Heart left ventricle (tissue), 16 donors: ENCODE measurements at regions not wholly inside any gene's neighbourhood (a gene's known extent, or its start where the extent isn't known, plus 50 kb on each side); places are given as distances from the start of the nearest gene placed in this dataset.

Experiments used
- ATAC-seq, 4 donors: fragments of 200-7000 bp; cut with Tn5 transposase; one replicate each; pipeline ENCODE4 v1.9.1; 2020 to 2022; ENCODE audit warnings: moderate library complexity in 4 of 4, mild to moderate bottlenecking in 3 of 4, moderate number of reproducible peaks in 1 of 4
- DNase-seq, 5 donors: peaks; one replicate each; pipeline ENCODE4 v3.0.0-alpha.2; 2020
- H3K27ac ChIP-seq, 12 donors: fragments of 200-600 bp; sonication (generic) in 4 of 12; one replicate each; pipeline versions ENCODE4 v1.5.0 to v1.8.0; 2016 to 2022; ENCODE audit warnings: mild to moderate bottlenecking in 2 of 12
- H3K27me3 ChIP-seq, 9 donors: fragments of 200-600 bp; sonication (generic) in 2 of 9; one replicate each; pipeline versions ENCODE4 v1.5.1 to v1.8.0; 2016 to 2022; ENCODE audit warnings: mild to moderate bottlenecking in 3 of 9
- H3K36me3 ChIP-seq, 9 donors: fragments of 200-600 bp; sonication (generic) in 2 of 9; one replicate each; pipeline versions ENCODE4 v1.5.0 to v1.8.0; 2018 to 2022; ENCODE audit warnings: mild to moderate bottlenecking in 2 of 9
- H3K4me1 ChIP-seq, 12 donors: fragments of 200-600 bp; sonication (generic) in 4 of 12; one replicate each; pipeline versions ENCODE4 v1.5.0 to v1.8.0; 2016 to 2022; ENCODE audit warnings: mild to moderate bottlenecking in 3 of 12
- H3K4me3 ChIP-seq, 12 donors: fragments of 200-600 bp; sonication (generic) in 4 of 12; one replicate each; pipeline versions ENCODE4 v1.5.0 to v1.8.0; 2017 to 2022; ENCODE audit warnings: mild to moderate bottlenecking in 9 of 12, moderate library complexity in 4 of 12
- H3K9me3 ChIP-seq, 12 donors: fragments of 200-600 bp; sonication (generic) in 4 of 12; one replicate each; pipeline versions ENCODE4 v1.5.0 to v1.8.0; 2016 to 2022; ENCODE audit warnings: mild to moderate bottlenecking in 1 of 12
- CTCF ChIP-seq, 12 donors: fragments of 200-600 bp; sonication (generic) in 4 of 12; IDR thresholded peaks; one replicate each; pipeline versions ENCODE4 v1.5.0 to v1.8.0; 2018 to 2022; ENCODE audit warnings: antibody characterized with exemption in 12 of 12, mild to moderate bottlenecking in 5 of 12
- POLR2A ChIP-seq, 2 donors: fragments of 450-650 bp; IDR thresholded peaks; one replicate each; pipeline ENCODE4 v1.6.1; 2017; ENCODE audit warnings: antibody characterized with exemption in 2 of 2, mild to moderate bottlenecking in 2 of 2, moderate library complexity in 2 of 2
- WGBS, 4 donors: extraction: QIAGEN DNeasy Blood & Tissue Kit in 2 of 4; methylation state at CpG; one replicate each; pipeline versions ENCODE4 v1.1.5 to v1.1.7; 2013 to 2018; 5-methylcytosine and 5-hydroxymethylcytosine counted together
- intact Hi-C, 10 donors: fragments of 100-400 bp; cut with DNase I; formaldehyde crosslinking; loops; one replicate each; pipeline versions ENCODE4 v1.11.1 to v1.14.2; 2022
- donor health status: ischemic (EF 13 %, LVEDD 7.1; RV severe dilation, severe dysfunction).
- donor health status: healthy with polysubstance abuse.
- donor health status: DM: no; HTN: yes; CAD: no.
- donor health status: DM: no; HTN: no; CAD: no.
- donor health status: ischemic (EF 25% LVEDD 6.9; RV normal size, moderate dysfunction).
- donor health status: ischemic (EF 25% LVEDD 5.7; RV mildly dilated, moderate dysfunction).
- donor health status: healthy.
- donor health status: DM: yes; HTN: yes; CAD: no.
- donor health status: ischemic (EF 35%, LVEDD 5.7; RV mildly dilated, moderate dysfunction).
- donor health status: nonischemic (EF 11% LVEDD 7.7; RV severe dilation, severe dysfunction).
- donor health status: DM: yes; HTN: yes; CAD: no.
- donor health status: PGD.
- donor health status: ischemic (EF 29% LVEDD 5.4; RV normal size, mild dysfunction).
- donor health status: nonischemic (EF 23%, LVEDD 6.1; RV moderate dilation, normal function).

- Histone ChIP-seq H3K36me3 (no peaks in the 10 kb centered on the region), H3K4me1 (no peaks in the 10 kb centered on the region), H3K9me3 (no peaks in the 10 kb centered on the region), H3K27ac (no peak overlapping the region), H3K27me3 (peaks cover 0 to 9% (median 0%) of the 10 kb centered on the region in 9 donors), H3K4me3 (no peak overlapping the region)
- WGBS, 4 donors, result 33 to 65% (median 54%) methylated on average over 1 of the region's 1 CpG
- intact Hi-C loops, result no loop called here
- no peak for ATAC-seq
- TF ChIP-seq CTCF (IDR thresholded peaks at IDR 0.05) (no peak), POLR2A (IDR thresholded peaks at IDR 0.05) (no peak)
- peak in 1 of 5 donors; percentile 27 for DNase-seq
These were observed 69.6 kb upstream of the NDP start for GRCh38 chrX:44042751-44043150.

- DNase-seq (no peak), ATAC-seq (no peak)
- Histone ChIP-seq H3K36me3 (no peaks in the 10 kb centered on the region), H3K27me3 (peaks cover 0 to 13% (median 0%) of the 10 kb centered on the region in 9 donors), H3K27ac (no peak overlapping the region), H3K4me3 (no peak overlapping the region), H3K9me3 (no peaks in the 10 kb centered on the region), H3K4me1 (no peaks in the 10 kb centered on the region)
- TF ChIP-seq CTCF (IDR thresholded peaks at IDR 0.05), result no peak
- TF ChIP-seq POLR2A (IDR thresholded peaks at IDR 0.05), result no peak
- intact Hi-C loops, result no loop called here
- 53 to 63% (median 56%) methylated on average over 2 of the region's 2 CpGs for WGBS, 4 donors
These were observed 68.9 kb upstream of the NDP start for GRCh38 chrX:44042116-44042515.

GRCh38 chrX:44040406-44040805 is 67.2 kb upstream of the NDP start:
- Histone ChIP-seq H3K9me3 (no peaks in the 10 kb centered on the region), H3K27ac (no peak overlapping the region), H3K36me3 (no peaks in the 10 kb centered on the region), H3K4me3 (no peak overlapping the region), H3K4me1 (no peaks in the 10 kb centered on the region), H3K27me3 (peaks cover 0 to 24% (median 0%) of the 10 kb centered on the region in 9 donors)
- DNase-seq (no peak), ATAC-seq (no peak)
- 60 to 88% (median 74%) methylated on average over 3 of the region's 3 CpGs for WGBS, 4 donors
- intact Hi-C loops, result no loop called here
- TF ChIP-seq CTCF (IDR thresholded peaks at IDR 0.05), result no peak
- TF ChIP-seq POLR2A (IDR thresholded peaks at IDR 0.05), result no peak

GRCh38 chrX:44039556-44039955 is 66.4 kb upstream of the NDP start:
- ATAC-seq (no peak), DNase-seq (no peak)
- TF ChIP-seq CTCF (IDR thresholded peaks at IDR 0.05), result no peak
- no peak for TF ChIP-seq POLR2A (IDR thresholded peaks at IDR 0.05)
- Histone ChIP-seq H3K27me3 (peaks cover 0 to 29% (median 0%) of the 10 kb centered on the region in 9 donors), H3K27ac (no peak overlapping the region), H3K4me3 (no peak overlapping the region), H3K36me3 (no peaks in the 10 kb centered on the region), H3K9me3 (no peaks in the 10 kb centered on the region), H3K4me1 (no peaks in the 10 kb centered on the region)
- 27 to 50% (median 45%) methylated on average over 1 of the region's 1 CpG for WGBS, 4 donors
- intact Hi-C loops, result no loop called here
